Right hindlimb (tissue), 1 donor: ENCODE measurements at regions not wholly inside any gene's neighbourhood (a gene's known extent, or its start where the extent isn't known, plus 50 kb on each side); places are given as distances from the start of the nearest gene placed in this dataset.
"Not testable (repeated sequence)": the region's sequence is repeated elsewhere in the genome, so short reads cannot be mapped to it uniquely, and the experiment has no call there.

ENCODE experiments used
- DNase-seq: peaks from one replicate; pipeline ENCODE4 v3.0.0-alpha.2; 2018

DNA sequence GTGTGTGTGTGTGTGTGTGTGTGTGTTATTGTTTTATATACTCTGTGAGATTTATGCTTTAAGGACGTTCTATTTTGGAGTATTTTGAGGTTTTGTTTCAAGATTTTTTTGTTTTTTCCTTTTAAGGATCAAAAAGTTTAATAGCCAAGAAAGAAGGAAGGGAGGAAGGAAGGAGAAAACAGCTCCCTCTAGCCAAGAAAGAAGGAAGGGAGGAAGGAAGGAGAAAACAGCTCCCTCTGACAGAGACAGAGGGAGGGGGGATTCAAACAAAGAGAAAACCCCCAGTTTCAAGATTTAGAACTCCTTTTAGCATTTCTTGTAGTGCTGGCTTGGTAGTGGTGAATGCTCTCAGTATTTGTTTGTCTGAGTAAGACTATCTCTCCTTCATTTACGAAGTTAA lies 731.8 kb downstream of the ANKRD7 start:
- not testable (repeated sequence) for DNase-seq

DNA sequence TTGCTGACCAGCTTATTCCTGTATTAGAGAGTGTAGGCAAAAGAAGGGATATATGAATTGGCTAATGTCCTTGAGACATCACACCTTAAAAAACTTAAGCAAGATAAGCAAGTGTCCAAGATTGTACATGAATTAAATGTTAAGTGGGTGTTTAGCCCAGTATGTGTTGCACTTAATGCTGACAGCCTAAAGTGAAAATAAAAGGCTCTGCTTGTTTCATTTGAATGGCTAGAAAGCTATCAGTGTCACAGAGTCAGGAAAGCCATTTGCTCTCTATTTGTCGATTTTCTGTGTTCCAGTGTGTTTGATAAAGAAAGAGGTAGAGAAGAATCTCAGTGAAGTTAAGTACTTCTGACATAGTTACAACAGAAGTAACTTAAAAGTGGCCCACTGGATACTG lies 744.9 kb downstream of the ANKRD7 start:
- DNase-seq, result no peak

DNA sequence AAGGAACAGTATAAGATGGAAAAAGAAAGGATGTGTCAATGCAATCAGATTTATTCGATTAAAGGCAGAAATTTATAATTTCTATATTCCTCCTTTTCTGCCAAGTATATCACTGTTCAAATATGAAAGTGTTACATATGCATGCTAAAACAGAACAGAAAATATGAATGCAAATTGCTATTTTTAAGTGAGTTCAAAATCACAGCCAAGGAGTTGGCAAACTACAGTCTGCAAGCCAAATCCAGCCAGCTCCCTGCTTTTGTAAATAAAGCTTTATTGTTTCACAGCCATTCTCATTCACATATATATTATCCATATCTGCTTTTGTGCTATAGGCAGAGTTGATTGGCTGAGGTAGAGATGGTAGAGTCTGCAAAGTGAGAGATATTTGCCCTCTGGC lies 747.2 kb downstream of the ANKRD7 start:
- DNase-seq, result no peak

DNA sequence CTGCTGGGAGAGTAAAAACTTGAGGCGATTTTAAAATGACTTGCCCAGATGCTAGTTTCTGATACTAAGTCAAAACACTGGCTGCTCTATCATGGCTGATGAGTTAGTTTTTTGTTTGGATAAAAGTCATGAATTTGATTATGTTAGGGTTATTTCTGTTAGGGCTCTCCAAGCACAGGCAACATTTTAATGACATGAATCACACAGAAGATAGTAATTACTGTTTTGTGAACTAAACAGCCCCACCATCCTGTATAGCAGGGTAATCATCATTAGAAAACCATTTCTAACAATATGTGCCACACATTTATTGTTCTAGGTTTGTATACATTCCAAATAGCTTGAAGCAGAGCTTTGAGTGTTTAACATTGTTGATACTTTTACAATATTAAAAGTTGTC lies 750.3 kb downstream of the ANKRD7 start:
- no peak for DNase-seq

DNA sequence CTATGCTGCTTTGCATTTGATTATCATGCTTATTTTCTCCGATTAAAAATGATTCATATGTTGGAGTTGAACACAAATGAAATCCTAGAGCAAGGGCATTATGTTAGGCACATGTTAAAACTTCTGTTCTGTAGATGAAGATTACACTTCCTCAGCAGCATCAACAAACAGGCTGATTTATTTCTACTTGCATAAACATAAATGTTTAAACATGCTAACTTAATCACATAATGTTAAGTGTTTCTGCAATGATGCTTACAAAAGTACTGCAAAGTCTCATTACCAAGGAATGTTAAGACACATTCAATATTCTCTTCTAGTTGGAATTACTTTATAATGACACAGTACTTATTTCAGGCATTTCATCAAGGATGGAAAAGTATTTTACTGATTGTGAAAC lies 770.8 kb downstream of the ANKRD7 start:
- no peak for DNase-seq

DNA sequence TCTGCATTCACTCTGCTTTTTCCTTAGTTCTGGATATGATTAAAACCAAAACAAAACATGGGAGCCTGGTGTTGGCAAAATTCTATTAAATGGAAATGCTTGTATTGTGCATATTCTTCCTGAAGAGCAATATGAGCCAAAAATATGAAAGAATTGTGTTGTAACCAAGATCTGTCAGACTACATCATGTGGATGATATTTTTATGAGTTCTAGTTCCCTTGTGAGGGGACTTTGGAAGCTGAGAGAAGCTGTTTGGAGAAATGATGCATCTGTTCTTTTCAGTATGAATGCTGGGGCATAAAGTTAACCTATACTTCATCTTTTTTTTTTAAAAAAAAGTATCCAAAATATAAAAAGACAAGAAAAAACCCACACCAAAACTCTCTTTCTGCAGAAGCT lies 782.7 kb downstream of the ANKRD7 start:
- DNase-seq, result no peak

DNA sequence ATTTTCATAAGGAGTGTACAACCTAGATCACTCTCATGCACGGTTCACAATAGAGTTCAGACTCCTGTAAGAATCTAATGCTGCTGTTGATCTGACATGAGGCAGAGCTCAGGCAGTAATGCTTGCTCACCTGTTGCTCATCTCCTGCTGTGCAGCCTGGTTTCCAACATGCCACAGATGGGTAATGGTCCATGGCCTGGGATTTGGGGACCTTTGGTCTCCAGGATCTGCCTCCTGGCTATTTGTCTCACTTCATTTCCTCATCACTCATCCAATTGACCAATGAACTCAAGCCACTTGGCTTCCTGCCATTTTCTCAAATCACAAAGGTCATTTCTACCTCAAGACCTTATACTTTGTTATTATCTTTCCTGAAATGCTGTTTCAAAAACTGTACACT lies 786.1 kb downstream of the ANKRD7 start:
- no peak for DNase-seq

DNA sequence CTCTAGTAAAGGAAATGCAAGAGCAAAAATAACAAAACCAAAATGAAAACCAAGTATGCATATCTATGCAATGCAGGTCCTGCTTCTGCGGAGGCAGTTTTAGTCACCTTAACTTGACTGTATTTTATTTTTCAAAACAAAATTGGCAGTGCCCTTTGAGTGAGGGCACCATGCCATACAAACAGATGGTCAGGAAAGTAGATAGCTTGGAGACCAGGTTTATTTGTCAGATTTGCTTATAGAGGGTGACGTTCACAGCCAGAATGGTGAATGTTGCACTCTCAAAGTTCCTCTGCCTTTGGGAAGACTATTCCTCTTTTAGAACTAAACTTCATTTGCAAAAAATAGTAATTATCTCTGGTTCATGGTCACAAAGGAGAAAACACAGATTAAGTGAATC lies 801.9 kb downstream of the ANKRD7 start:
- DNase-seq, result no peak

DNA sequence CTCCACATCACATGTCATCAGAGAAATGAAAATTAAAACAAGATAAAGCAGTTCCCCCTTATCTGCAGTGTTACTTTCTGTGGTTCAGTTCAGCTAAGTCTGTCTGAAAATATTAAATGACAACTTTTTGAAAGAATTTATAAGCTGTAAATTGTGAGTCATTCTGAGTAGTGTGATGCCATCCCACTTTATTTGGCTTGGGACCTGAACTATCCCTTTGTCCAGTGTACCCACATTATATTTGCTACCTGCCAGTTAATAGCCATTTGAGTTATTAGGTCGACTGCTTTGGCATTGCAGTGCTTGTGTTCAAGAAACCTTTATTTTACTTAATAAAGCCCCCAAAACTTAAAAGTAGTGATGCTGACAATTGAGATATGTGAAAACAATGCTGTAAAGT lies 804.2 kb downstream of the ANKRD7 start:
- DNase-seq, result no peak

DNA sequence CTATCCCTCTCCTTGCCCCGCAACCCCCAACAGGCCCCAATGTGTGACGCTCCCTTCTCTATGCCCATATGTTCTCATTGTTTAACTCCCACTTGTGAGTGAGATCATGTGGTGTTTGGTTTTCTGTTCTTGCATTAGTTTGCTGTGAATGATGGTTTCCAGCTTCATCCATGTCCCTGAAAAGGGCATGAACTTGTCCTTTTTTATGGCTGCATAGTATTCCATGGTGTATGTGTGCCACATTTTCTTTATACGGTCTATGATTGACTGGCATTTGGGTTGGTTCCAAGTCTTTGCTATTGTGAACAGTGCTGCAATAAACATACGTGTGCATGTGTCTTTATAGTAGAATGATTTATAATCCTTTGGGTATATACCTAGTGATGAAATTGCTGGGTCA lies 807.6 kb downstream of the ANKRD7 start:
- not testable (repeated sequence) for DNase-seq

DNA sequence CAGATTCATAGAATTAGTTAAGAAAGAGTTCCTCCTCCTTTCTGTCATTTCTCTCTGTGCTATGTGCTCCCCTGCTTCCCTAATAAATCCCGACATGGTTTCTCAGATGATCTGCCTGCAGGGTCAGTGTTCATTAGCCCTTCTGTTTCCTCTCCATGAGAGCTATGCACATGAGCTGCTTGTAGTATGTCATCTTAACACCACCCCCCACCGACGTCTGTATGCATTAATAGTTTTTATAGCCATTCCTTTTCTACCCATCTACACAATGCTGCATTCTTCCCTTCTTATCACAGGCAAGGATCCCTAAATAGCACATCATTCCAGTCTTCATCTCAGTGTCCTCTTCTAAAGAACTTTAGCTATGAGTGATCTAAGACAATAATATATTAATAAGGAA lies 809.1 kb downstream of the ANKRD7 start:
- no peak for DNase-seq

DNA sequence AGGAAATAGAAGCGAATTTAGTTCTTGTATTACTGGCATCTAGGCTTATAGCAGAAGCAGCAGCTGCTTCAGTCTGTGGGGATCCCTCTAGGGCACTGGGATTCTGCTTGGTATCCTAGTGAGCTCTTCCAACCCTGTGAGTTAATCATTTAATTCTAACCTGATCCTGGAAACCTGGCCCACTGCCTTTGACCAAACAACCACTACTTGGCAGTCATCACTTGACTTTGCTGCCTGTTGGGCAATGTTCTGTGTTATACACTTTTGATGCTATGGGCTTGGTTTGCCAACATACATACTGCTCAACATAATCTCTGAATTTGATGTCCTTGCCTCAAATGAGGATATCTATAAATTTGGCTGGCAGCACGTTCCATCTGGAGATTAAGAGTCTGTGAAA lies 813.4 kb downstream of the ANKRD7 start:
- no peak for DNase-seq

DNA sequence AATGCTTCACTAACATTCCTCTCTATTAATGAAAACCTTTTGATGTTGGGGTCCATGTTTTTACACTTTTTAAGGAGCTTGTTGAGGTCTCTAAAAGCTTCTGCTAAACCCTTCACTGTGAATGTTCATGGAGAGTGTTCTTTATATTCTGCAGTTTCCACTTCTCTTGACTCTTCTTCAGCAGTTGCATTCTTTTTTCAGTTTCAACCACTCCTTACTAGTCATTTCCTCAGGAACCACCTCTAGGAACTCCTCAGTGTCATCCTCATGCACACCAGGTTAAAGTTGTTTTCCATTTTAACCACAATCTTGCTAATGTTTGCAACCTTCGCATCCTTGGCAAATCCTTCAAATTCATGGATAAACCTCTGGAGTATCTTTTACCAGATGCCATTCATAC lies 821.6 kb downstream of the ANKRD7 start:
- DNase-seq, result no peak

DNA sequence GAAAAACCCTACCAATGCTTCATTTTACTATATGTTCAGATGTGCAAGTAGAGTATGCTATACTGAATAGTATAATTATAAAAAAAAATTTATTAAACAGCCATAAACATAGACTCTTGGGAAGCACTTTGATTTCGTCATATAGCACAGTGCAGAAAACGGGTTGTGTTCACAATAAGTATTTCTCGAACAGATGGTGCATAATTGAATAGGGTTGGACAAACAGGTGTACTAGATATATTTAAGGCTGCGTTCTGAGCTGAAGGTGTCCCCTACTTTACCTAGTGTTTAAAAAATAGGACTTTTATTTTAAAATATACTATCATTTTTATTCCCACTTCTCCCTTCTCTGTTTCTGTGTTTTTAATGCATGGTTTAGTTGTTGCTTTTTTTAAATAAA lies 841.5 kb downstream of the ANKRD7 start:
- no peak for DNase-seq

DNA sequence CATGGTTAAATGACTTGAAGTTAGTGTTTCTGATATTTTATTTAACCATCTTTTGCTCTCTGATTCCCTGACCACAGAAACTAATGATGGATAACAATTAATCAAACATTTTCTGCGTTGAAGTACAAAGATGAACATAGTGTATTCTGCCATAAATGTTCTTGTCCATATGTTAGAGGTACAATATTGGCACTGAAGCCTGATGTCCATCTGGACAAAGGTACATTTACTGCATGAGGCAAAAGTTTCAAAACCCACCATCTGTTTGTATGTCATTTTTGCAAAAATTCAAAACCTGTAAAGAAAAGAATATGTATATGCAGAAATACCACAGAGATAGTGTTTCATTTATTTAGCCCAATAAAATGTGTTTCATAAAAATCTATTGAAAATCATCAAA lies 861.5 kb downstream of the ANKRD7 start:
- no peak for DNase-seq

DNA sequence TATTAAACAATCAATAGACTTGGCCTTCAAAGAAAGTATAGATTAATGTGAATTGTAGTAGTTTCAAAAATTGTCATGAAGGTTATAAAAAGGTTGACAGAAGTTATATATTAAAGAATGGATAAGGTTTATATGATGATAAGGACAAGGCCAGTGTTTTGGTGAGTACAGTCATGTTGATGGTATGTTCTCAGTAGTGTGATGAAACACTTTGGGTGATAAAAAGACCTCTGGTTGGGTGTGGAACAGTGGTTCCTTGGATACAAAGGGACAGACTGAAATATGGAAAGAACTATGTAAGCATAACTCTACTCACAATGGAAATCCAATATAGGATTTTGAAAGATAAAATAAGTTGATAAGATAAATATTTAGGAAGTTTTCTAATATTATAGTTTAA lies 866.3 kb downstream of the ANKRD7 start:
- no peak for DNase-seq

DNA sequence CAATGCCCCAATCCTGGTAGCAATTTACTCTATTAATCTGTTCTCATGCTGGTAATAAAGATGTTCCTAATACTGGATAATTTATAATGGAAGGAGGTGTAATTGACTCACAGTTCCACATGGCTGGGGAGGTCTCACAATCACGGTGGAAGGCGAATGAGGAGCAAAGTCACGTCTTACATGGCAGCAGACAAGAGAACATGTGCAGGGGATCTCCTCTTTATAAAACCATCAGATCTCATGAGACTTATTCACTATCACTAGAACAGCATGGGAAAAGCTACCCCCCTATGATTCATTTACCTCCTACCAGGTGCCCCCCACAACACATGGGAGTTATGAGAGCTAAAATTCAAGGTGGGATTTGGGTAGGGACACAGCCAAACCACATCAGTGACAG lies 872.2 kb downstream of the ANKRD7 start:
- DNase-seq, result no peak

DNA sequence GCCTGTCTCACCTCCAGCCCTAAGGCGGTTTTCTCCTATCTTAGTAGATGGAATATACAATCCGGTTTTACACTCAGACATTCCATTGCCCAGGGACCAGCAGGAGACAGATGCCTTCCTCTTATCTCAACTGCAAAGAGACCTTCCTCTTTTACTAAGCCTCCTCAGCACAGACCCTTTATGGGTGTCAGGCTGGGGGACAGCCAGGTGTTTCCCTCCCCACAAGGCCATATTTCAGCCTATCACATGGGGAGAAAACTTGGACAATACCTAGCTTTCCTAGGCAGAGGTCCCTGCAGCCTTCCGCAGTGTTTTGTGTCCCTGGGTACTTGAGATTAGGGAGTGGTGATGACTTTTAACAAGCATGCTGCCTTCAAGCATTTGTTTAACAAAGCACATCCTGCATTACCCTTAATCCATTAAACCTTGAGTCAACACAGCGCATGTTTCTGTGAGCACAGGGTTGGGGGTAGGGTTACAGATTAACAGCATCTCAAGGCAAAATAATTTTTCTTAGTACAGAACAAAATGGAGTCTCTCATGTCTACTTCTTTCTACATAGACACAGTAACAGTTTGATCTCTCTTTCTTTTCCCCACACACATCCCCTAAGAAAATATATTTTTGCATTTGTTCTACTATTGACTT lies 876.2 kb downstream of the ANKRD7 start:
- not testable (repeated sequence) for DNase-seq

DNA sequence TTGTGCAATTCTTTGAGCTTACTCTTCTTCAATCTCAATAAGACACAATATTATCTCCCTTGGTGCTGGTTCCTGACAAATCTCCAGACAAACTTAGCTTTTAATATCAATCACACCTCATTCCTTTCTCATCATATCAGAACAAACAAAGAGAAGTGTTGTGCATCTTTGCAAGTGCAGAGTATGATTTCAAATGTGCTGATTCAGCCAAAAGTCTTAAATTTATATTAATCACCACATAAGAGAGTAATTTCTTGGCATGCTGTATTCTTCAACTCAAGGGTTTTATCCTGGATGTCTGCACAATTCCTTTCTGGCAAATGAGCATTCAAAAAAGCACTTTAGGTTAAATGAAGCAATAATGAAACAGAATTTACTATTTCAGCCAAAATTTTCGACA lies 877.8 kb downstream of the ANKRD7 start:
- DNase-seq, result no peak

DNA sequence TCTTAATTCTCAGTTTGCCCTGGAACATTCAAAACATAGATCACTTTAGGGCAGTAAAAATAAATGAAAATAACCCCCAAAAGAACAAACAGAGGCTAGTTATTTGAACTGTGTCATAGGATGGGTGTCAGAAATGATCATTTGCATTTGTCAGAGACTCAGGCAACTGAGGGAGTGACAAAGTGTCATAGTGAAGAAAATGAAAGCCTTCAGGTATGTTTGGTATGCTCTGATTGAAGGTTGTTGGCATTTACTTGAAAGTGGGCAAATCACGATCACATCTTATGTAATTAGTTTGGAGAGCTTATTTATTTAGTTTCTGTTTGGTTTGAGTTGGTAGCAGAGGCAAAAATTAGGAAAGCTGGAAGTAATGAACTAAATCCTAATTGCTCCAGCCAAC lies 880.9 kb downstream of the ANKRD7 start:
- DNase-seq, result no peak

DNA sequence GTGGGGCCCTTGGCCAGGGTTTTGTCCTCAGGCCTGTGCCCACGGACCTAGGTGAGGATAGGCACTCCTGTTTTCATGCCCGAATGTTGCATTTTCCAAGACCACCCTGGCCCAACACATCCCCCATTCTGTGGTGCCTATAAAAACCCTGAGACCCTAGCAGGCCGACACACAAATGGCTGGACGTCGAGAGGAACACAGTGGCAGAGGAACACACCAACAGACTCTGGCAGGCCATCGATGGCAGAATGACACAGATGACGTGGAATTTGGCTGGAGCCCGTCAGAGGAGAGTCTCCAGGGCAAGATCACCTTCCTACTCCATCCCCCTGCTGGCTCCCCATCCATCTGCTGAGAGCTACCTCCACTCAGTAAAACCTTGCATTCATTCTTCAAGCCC lies 898.8 kb downstream of the ANKRD7 start:
- DNase-seq, result no peak

DNA sequence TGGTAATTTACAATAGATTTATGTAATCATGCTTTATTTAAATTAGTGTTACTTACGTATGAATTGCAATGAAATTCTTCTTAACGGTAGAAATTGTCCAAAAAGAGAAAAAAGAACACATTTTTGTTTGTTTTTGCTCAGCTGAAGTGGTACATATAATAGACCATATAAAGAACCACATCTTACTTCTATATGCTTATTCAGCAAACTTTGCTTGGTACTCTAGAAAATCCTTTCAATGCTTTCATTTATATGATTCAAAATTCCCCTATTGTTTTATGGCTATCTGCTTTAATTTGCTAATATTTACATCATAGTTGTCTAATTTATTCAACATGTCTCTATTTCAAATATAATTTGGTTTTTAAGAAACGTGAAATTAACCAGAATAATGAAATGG lies 903.2 kb downstream of the ANKRD7 start:
- DNase-seq, result no peak

DNA sequence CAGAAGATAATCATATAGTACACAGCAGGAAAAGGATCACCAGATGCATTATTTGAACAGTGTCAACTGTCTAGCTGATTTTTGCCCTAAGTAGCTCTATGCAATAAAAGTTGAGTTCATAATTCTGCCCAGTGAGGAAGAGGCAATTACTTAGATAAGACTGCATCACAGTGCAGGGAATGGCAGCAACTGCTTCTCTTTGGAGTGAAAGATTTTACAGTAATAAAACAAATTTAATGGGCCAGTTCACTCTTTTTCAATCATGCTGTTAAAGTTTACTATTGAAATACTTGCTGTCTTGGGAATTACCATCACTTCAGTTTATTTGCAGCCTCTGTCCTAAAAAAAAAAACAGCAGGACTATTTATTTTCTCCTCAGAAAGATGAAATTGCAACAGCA lies 907.9 kb downstream of the ANKRD7 start:
- no peak for DNase-seq

DNA sequence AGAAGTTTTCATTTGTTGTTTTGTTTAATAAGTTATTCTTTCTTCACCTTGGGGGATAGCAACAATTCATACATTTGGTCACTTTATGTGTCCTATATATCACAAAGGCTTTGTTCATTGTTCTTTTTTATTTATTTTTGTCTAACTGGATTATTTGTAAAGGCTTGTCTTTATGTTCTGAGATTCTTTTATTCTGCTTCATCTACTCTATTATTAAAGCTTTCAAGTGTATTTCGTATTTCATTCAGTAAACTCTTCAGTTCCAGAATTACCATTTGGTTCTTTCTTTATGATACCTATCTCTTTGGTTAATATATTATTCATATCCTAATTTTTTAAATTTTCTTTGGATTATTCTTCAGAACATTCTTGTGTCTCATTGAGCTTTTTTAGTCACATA lies 942.9 kb downstream of the ANKRD7 start:
- no peak for DNase-seq

DNA sequence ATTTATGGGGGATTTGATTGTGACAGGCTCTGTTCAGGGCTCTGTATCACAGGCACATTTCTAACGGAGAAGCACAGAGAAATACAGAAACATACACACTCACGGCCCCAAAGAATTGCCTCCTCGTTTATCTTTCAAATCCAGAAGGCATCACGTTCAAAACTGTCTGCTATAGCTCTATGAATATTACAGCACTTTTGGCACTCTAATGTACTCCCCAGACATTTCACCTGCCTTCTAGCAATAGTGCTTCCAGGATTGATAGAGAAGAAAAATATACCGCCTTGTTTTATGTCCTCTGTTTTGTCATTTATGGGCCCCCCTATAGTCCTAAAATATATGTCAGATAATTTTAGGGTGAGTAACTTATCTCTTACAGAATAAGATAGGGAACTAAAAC lies 947.5 kb downstream of the ANKRD7 start:
- no peak for DNase-seq
